Neural progenitor cell (in vitro differentiated cells): ENCODE measurements at regions not wholly inside any gene's neighbourhood (a gene's known extent, or its start where the extent isn't known, plus 50 kb on each side); places are given as distances from the start of the nearest gene placed in this dataset.

Source experiments
- DNase-seq: peaks from one replicate; pipeline ENCODE4 v3.0.0-alpha.2; 2016; ENCODE audit warnings: low spot score
- H2AFZ ChIP-seq: fragments of 200-600 bp; sonication (generic); replicated peaks from 2 replicates; pipeline ENCODE4 v1.6.1; 2016; ENCODE audit warnings: antibody characterized with exemption
- H3F3A ChIP-seq: fragments of 200-600 bp; sonication (generic); 2 replicates; pipeline ENCODE4 v1.6.1; 2016; ENCODE audit warnings: antibody characterized with exemption, low read depth
- H3K27ac ChIP-seq: fragments of 200-600 bp; sonication (generic); 2 replicates; pipeline ENCODE4 v1.5.1; 2016; ENCODE audit warnings: mild to moderate bottlenecking
- H3K27me3 ChIP-seq: fragments of 200-600 bp; sonication (generic); 2 replicates; pipeline ENCODE4 v1.6.1; 2016; ENCODE audit warnings: mild to moderate bottlenecking, moderate library complexity
- H3K36me3 ChIP-seq: fragments of 200-600 bp; sonication (generic); 2 replicates; pipeline ENCODE4 v1.5.1; 2016
- H3K4me1 ChIP-seq: fragments of 200-600 bp; sonication (generic); 2 replicates; pipeline ENCODE4 v1.6.1; 2016; ENCODE audit warnings: mixed run types
- H3K4me2 ChIP-seq: fragments of 200-600 bp; sonication (generic); 2 replicates; pipeline ENCODE4 v1.6.1; 2016
- H3K4me3 ChIP-seq: fragments of 200-600 bp; sonication (generic); 2 replicates; pipeline ENCODE4 v1.5.1; 2016
- H3K79me2 ChIP-seq: fragments of 200-600 bp; sonication (generic); 2 replicates; pipeline ENCODE4 v1.6.1; 2016; ENCODE audit warnings: low read depth
- H3K9ac ChIP-seq: fragments of 200-600 bp; sonication (generic); 2 replicates; pipeline ENCODE4 v1.6.1; 2016
- H3K9me3 ChIP-seq: fragments of 200-600 bp; sonication (generic); 2 replicates; pipeline ENCODE4 v1.5.1; 2016; ENCODE audit warnings: low read depth
- H4K20me1 ChIP-seq: fragments of 200-600 bp; sonication (generic); 2 replicates; pipeline ENCODE4 v1.6.1; 2016; ENCODE audit warnings: low read depth
- H3K27ac Mint-ChIP-seq: 3 replicates; pipeline ENCODE4 v1.8.0; 2021; ENCODE audit warnings: mixed read lengths
- H3K27me3 Mint-ChIP-seq: 2 replicates; pipeline ENCODE4 v1.8.0; 2022; ENCODE audit warnings: low read depth, mild to moderate bottlenecking, inconsistent platforms, moderate library complexity, mixed read lengths; ENCODE audit not compliant: insufficient read depth
- H3K36me3 Mint-ChIP-seq: 3 replicates; pipeline ENCODE4 v1.8.0; 2021; ENCODE audit warnings: mixed read lengths
- H3K4me1 Mint-ChIP-seq: 3 replicates; pipeline ENCODE4 v1.8.0; 2021; ENCODE audit warnings: mixed read lengths
- H3K4me3 Mint-ChIP-seq: 3 replicates; pipeline ENCODE4 v1.8.0; 2021; ENCODE audit warnings: mild to moderate bottlenecking, moderate library complexity, mixed read lengths
- H3K9me3 Mint-ChIP-seq: 3 replicates; pipeline ENCODE4 v1.8.0; 2020; ENCODE audit warnings: mixed read lengths
- CTCF ChIP-seq: fragments of 200-600 bp; sonication (generic); IDR thresholded peaks from 2 replicates; pipeline ENCODE4 v1.5.1; 2017; ENCODE audit warnings: antibody characterized with exemption, mild to moderate bottlenecking
- EZH2 ChIP-seq: fragments of 200-600 bp; sonication (generic); IDR thresholded peaks from 2 replicates; pipeline ENCODE4 v1.6.1; 2017; ENCODE audit warnings: antibody characterized with exemption, mild to moderate bottlenecking, moderate library complexity
- EZH2phosphoT487 ChIP-seq: fragments of 200-600 bp; sonication (generic); IDR thresholded peaks from 2 replicates; pipeline ENCODE4 v1.6.1; 2017; ENCODE audit warnings: antibody characterized with exemption

GRCh38 chr16:5364186-5364585 is 266.6 kb upstream of the EEF2KMT start:
- no peaks in the 10 kb centered on the region for H3K79me2 ChIP-seq
- no peaks in the 10 kb centered on the region for H3K36me3 ChIP-seq
- H3K9ac ChIP-seq, result no peak overlapping the region
- no peak overlapping the region for H3K4me2 ChIP-seq
- Mint-ChIP-seq H3K9me3 (no peaks in the 10 kb centered on the region), H3K27ac (no peak overlapping the region), H3K4me1 (no peaks in the 10 kb centered on the region), H3K36me3 (no peaks in the 10 kb centered on the region), H3K4me3 (no peak overlapping the region), H3K27me3 (peaks cover 2% of the 10 kb centered on the region)
- no peak for TF ChIP-seq EZH2
- no peak for TF ChIP-seq EZH2phosphoT487
- TF ChIP-seq CTCF, result no peak
- no peak for DNase-seq
- H3K27me3 ChIP-seq, result no peaks in the 10 kb centered on the region
- no peak overlapping the region for H3K4me3 ChIP-seq
- H3F3A ChIP-seq, result no peaks in the 10 kb centered on the region
- H3K4me1 ChIP-seq, result no peaks in the 10 kb centered on the region
- no peak overlapping the region for H3K27ac ChIP-seq
- H4K20me1 ChIP-seq, result no peaks in the 10 kb centered on the region
- H2AFZ ChIP-seq, result no peak overlapping the region
- H3K9me3 ChIP-seq, result no peaks in the 10 kb centered on the region

- TF ChIP-seq CTCF, result no peak
- no peak for TF ChIP-seq EZH2phosphoT487
- TF ChIP-seq EZH2, result no peak
- Histone ChIP-seq H4K20me1 (no peaks in the 10 kb centered on the region), H3K9me3 (no peaks in the 10 kb centered on the region), H2AFZ (no peak overlapping the region), H3K4me2 (no peak overlapping the region), H3K4me1 (no peaks in the 10 kb centered on the region), H3K4me3 (no peak overlapping the region), H3K27me3 (no peaks in the 10 kb centered on the region), H3K36me3 (no peaks in the 10 kb centered on the region), H3F3A (no peaks in the 10 kb centered on the region), H3K79me2 (no peaks in the 10 kb centered on the region), H3K9ac (no peak overlapping the region), H3K27ac (no peak overlapping the region)
- Mint-ChIP-seq H3K27me3 (peaks cover 2% of the 10 kb centered on the region), H3K4me1 (no peaks in the 10 kb centered on the region), H3K9me3 (no peaks in the 10 kb centered on the region), H3K27ac (no peak overlapping the region), H3K36me3 (no peaks in the 10 kb centered on the region), H3K4me3 (no peak overlapping the region)
- no peak for DNase-seq
Observed at GRCh38 chr16:5361322-5361721, 263.7 kb upstream of the EEF2KMT start.

- no peak overlapping the region for H3K27ac ChIP-seq
- H3K79me2 ChIP-seq, result no peaks in the 10 kb centered on the region
- no peak for DNase-seq
- H3K4me1 ChIP-seq, result no peaks in the 10 kb centered on the region
- no peak overlapping the region for H2AFZ ChIP-seq
- TF ChIP-seq CTCF (no peak), EZH2phosphoT487 (no peak), EZH2 (no peak)
- H3K36me3 ChIP-seq, result no peaks in the 10 kb centered on the region
- H3K9me3 ChIP-seq, result no peaks in the 10 kb centered on the region
- H3K27ac Mint-ChIP-seq, result no peak overlapping the region
- H3K9me3 Mint-ChIP-seq, result no peaks in the 10 kb centered on the region
- no peak overlapping the region for H3K4me2 ChIP-seq
- H4K20me1 ChIP-seq, result no peaks in the 10 kb centered on the region
- H3K27me3 ChIP-seq, result no peaks in the 10 kb centered on the region
- H3K4me1 Mint-ChIP-seq, result no peaks in the 10 kb centered on the region
- no peaks in the 10 kb centered on the region for H3K36me3 Mint-ChIP-seq
- H3K9ac ChIP-seq, result no peak overlapping the region
- no peaks in the 10 kb centered on the region for H3F3A ChIP-seq
- H3K27me3 Mint-ChIP-seq, result peaks cover 4% of the 10 kb centered on the region
- no peak overlapping the region for H3K4me3 ChIP-seq
- no peak overlapping the region for H3K4me3 Mint-ChIP-seq
Observed at GRCh38 chr16:5354645-5355044, 257.1 kb upstream of the EEF2KMT start.
